ENCODE measurements at regions not wholly inside any gene's neighbourhood (a gene's known extent, or its start where the extent isn't known, plus 50 kb on each side); places are given as distances from the start of the nearest gene placed in this dataset.

DNA sequence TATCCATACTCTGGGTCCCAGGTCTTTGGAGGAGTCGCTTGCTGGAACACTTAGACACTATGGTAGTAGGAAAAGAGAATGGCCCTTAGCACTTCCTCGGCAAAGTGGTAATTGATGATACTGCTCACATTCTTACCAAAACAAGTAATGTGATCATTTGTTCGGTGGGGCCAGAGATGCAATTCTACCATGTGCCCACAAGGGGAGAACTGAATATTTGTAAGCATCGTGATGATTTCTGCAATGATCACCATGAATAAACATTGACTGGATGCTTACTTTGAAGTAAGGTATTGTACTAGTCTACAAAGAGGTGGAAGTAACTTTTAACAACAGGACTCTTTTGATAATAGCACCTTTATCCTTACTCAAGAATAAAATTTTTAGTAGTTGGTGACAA lies 109.7 kb downstream of the CD8B2 start:
- no peak overlapping the region for H3K9ac ChIP-seq (ENCODE audit: low read length)

DNA sequence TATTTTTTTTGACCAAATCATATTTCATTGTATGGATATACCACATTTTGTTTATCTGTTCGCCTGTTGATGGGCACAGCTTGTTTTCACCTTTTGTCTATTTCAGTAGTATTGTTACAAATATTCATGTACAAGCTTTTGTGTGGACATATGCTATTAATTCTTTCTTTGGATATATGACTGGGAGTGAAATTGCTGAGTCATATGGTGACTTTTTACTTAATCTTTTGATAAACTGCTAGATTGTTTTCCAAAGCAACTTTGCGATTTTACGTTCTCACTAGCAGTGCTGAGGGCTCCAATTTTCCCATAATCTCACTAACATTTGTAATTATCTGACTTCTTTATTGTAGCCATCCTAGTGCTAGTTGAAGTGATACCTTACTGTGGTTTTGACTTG lies 112.4 kb downstream of the CD8B2 start:
- Histone ChIP-seq H4K20me1 (ENCODE audit: low read depth, low read length) (no peaks in the 10 kb centered on the region), H3K79me2 (ENCODE audit: insufficient read depth, low read length) (no peaks in the 10 kb centered on the region), H3K9me3 (ENCODE audit: insufficient read depth, low read length) (no peaks in the 10 kb centered on the region), H2AFZ (ENCODE audit: low read depth, low read length, severe bottlenecking) (no peak overlapping the region), H3K4me3 (ENCODE audit: insufficient read depth, low read length, poor library complexity, severe bottlenecking) (no peak overlapping the region), H3F3A (ENCODE audit: insufficient read depth) (no peaks in the 10 kb centered on the region), H3K9me2 (replicated peaks; ENCODE audit: insufficient read depth, low read length) (no peaks in the 10 kb centered on the region), H3K27ac (ENCODE audit: low read depth, low read length) (no peak overlapping the region), H3K4me2 (ENCODE audit: low read depth, low read length, poor library complexity, severe bottlenecking) (no peak overlapping the region), H3K36me3 (ENCODE audit: low read length) (no peaks in the 10 kb centered on the region), H3K9ac (ENCODE audit: low read length) (no peak overlapping the region), H3K27me3 (ENCODE audit: low read length) (no peaks in the 10 kb centered on the region)
- no peak for TF ChIP-seq CTCF (IDR thresholded peaks at IDR 0.05; ENCODE audit: insufficient read depth, low read length, poor library complexity, severe bottlenecking)
- no peak for TF ChIP-seq EZH2phosphoT487 (conservative IDR thresholded peaks at IDR 0.05; ENCODE audit: low read length)

More for the DNA sequence above, 109.7 kb downstream of the CD8B2 start:
- H3K79me2 ChIP-seq (ENCODE audit: insufficient read depth, low read length): no peaks in the 10 kb centered on the region
- H3K27ac ChIP-seq (ENCODE audit: low read depth, low read length): no peak overlapping the region
- no peaks in the 10 kb centered on the region for H3K9me2 ChIP-seq (replicated peaks; ENCODE audit: insufficient read depth, low read length)
- H3K36me3 ChIP-seq (ENCODE audit: low read length): no peaks in the 10 kb centered on the region
- no peak overlapping the region for H3K4me3 ChIP-seq (ENCODE audit: insufficient read depth, low read length, poor library complexity, severe bottlenecking)
- H3K27me3 ChIP-seq (ENCODE audit: low read length): no peaks in the 10 kb centered on the region
- no peaks in the 10 kb centered on the region for H3K9me3 ChIP-seq (ENCODE audit: insufficient read depth, low read length)
- TF ChIP-seq CTCF (IDR thresholded peaks at IDR 0.05; ENCODE audit: insufficient read depth, low read length, poor library complexity, severe bottlenecking) (no peak), EZH2phosphoT487 (conservative IDR thresholded peaks at IDR 0.05; ENCODE audit: low read length) (no peak)
- H3F3A ChIP-seq (ENCODE audit: insufficient read depth): no peaks in the 10 kb centered on the region
- no peak overlapping the region for H2AFZ ChIP-seq (ENCODE audit: low read depth, low read length, severe bottlenecking)
- no peak overlapping the region for H3K4me2 ChIP-seq (ENCODE audit: low read depth, low read length, poor library complexity, severe bottlenecking)
- H4K20me1 ChIP-seq (ENCODE audit: low read depth, low read length): no peaks in the 10 kb centered on the region

DNA sequence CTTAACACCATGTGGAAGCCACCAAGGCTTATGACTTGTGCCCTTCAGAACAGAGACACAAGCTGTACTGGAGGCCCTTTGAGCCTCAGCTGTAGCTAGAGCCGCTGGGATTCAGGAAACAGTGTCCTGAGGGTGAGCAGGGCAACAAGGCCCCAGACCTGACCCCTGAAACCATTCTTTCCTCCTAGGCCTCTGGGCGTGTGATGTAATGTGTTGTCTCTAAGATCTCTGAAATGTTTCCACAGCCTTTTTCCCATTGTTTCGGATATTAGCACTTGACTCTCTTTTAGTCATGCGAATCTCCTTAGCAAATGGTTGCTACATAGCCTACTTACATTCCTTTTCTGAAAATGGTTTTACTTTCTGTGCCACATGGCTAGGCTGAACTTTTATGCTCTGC lies 114.9 kb downstream of the CD8B2 start:
- no peaks in the 10 kb centered on the region for H3F3A ChIP-seq (ENCODE audit: insufficient read depth)

More for the DNA sequence above, 114.9 kb downstream of the CD8B2 start:
- Histone ChIP-seq H3K4me2 (ENCODE audit: low read depth, low read length, poor library complexity, severe bottlenecking) (no peak overlapping the region), H3K9me3 (ENCODE audit: insufficient read depth, low read length) (no peaks in the 10 kb centered on the region), H2AFZ (ENCODE audit: low read depth, low read length, severe bottlenecking) (no peak overlapping the region), H3K9ac (ENCODE audit: low read length) (no peak overlapping the region), H4K20me1 (ENCODE audit: low read depth, low read length) (no peaks in the 10 kb centered on the region), H3K36me3 (ENCODE audit: low read length) (no peaks in the 10 kb centered on the region), H3K27me3 (ENCODE audit: low read length) (no peaks in the 10 kb centered on the region), H3K27ac (ENCODE audit: low read depth, low read length) (no peak overlapping the region), H3K79me2 (ENCODE audit: insufficient read depth, low read length) (no peaks in the 10 kb centered on the region), H3K9me2 (replicated peaks; ENCODE audit: insufficient read depth, low read length) (no peaks in the 10 kb centered on the region), H3K4me3 (ENCODE audit: insufficient read depth, low read length, poor library complexity, severe bottlenecking) (no peak overlapping the region)
- no peak for TF ChIP-seq CTCF (IDR thresholded peaks at IDR 0.05; ENCODE audit: insufficient read depth, low read length, poor library complexity, severe bottlenecking)
- no peak for TF ChIP-seq EZH2phosphoT487 (conservative IDR thresholded peaks at IDR 0.05; ENCODE audit: low read length)
